ENCODE measurements at regions not wholly inside any gene's neighbourhood (a gene's known extent, or its start where the extent isn't known, plus 50 kb on each side); places are given as distances from the start of the nearest gene placed in this dataset.

DNA sequence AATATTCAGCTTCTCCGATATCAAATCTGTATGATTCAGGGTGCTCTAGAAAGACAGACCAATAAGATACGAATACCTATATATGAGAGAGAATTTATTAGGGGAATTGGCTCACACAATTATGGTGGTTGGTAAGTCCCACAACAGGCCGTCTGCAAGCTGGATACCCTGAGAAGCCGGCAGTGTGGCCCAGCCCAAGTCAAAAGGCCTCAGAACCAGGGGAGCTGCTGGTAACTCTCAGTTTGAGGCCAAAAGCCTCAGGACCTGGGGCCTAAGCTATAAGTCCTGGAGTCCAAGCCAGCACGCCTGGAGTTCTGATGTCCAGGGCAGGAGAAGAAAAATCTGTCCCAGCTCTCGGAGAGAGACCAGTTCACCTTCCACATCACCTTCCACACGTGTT is 318.7 kb downstream of the BRD1 start:
- H3K27me3 ChIP-seq: peaks cover 0 to 12% (median 0%) of the 10 kb centered on the region in 4 donors
- peaks cover 0 to 11% (median 0%) of the 10 kb centered on the region in 3 donors for H3K9me3 ChIP-seq
- no peaks in the 10 kb centered on the region for H3K36me3 ChIP-seq
- 78 to 87% methylated on average over 7 of the region's 7 CpGs for WGBS, 2 donors
- no peak overlapping the region for H3K27ac ChIP-seq
- H3K4me1 ChIP-seq: no peaks in the 10 kb centered on the region
- TF ChIP-seq, protein P1, sequence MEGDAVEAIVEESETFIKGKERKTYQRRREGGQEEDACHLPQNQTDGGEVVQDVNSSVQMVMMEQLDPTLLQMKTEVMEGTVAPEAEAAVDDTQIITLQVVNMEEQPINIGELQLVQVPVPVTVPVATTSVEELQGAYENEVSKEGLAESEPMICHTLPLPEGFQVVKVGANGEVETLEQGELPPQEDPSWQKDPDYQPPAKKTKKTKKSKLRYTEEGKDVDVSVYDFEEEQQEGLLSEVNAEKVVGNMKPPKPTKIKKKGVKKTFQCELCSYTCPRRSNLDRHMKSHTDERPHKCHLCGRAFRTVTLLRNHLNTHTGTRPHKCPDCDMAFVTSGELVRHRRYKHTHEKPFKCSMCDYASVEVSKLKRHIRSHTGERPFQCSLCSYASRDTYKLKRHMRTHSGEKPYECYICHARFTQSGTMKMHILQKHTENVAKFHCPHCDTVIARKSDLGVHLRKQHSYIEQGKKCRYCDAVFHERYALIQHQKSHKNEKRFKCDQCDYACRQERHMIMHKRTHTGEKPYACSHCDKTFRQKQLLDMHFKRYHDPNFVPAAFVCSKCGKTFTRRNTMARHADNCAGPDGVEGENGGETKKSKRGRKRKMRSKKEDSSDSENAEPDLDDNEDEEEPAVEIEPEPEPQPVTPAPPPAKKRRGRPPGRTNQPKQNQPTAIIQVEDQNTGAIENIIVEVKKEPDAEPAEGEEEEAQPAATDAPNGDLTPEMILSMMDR (IDR thresholded peaks at IDR 0.05): no peak
- no peak for TF ChIP-seq POLR2A (IDR thresholded peaks at IDR 0.05)
- no peak overlapping the region for H3K4me3 ChIP-seq
- DNase-seq: no peak
- intact Hi-C loops (cut with DNase I): no loop called here

DNA sequence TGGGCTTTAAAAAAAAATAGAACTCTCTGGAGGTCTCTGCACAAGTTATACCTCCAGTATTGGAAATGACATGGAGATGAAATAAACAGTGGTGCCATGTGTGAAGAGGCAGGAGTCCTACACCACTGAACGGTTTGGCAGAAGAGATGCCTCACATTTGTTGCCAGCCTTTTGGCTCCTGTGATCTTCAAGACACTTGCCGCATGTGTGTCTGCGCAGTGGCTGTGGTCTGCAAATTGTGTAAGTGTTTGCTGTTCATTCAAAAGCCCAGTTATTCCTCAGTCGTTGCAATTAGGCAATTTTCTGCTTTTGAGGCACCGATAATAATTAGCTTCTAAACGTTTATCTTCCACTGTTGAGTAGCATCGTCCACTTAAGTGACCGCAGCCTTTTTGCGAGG is 319.1 kb downstream of the BRD1 start:
- Histone ChIP-seq H3K27me3 (peaks cover 0 to 7% (median 0%) of the 10 kb centered on the region in 4 donors), H3K4me1 (no peaks in the 10 kb centered on the region), H3K27ac (no peak overlapping the region), H3K9me3 (peaks cover 0 to 11% (median 0%) of the 10 kb centered on the region in 3 donors), H3K36me3 (no peaks in the 10 kb centered on the region), H3K4me3 (no peak overlapping the region)
- DNase-seq: no peak
- TF ChIP-seq, protein P1 (IDR thresholded peaks at IDR 0.05): no peak
- no peak for TF ChIP-seq POLR2A (IDR thresholded peaks at IDR 0.05)
- 90 to 94% methylated on average over 9 of the region's 9 CpGs for WGBS, 2 donors
- intact Hi-C loops (cut with DNase I): no loop called here

DNA sequence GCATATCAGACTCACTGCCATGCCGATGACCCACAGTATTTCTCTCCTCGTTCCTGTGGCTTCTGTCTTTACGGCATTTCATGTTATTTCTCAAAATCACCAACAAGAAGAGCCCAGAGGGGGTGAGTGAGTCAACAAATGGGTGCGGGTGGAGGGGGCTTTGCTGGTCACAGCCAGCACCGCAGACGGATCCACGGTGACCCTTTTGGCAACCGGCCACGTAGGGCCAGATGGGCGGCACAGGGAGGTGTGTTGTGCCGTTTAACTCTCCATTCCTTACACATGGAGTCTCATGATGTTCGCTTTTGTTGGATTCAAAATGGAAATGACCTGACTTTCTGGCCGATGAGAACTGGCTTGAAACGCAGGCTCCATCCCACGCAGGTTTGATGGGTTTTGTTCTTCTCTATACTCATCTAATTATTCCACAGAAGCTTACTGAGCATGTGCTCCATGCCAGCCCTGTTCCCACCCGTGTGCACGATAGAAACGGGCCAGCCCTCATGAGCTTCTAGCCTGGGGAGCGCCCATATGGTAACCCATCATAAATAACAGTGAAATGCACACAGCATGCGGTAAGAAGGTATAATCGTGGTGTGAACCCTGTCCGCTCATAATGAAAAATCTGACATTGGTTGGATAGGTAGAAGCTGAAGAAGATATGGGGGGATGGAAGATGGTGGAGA is 319.9 kb downstream of the BRD1 start:
- Histone ChIP-seq H3K4me1 (no peaks in the 10 kb centered on the region), H3K36me3 (no peaks in the 10 kb centered on the region), H3K27ac (no peak overlapping the region), H3K9me3 (peaks cover 0 to 11% (median 0%) of the 10 kb centered on the region in 3 donors), H3K27me3 (peaks cover 0 to under 1% (median 0%) of the 10 kb centered on the region in 4 donors), H3K4me3 (no peak overlapping the region)
- intact Hi-C loops (cut with DNase I): no loop called here
- DNase-seq: no peak
- WGBS, 2 donors: 87 to 93% methylated on average over 21 of the region's 22 CpGs
- TF ChIP-seq, protein P1 (IDR thresholded peaks at IDR 0.05): no peak
- TF ChIP-seq POLR2A (IDR thresholded peaks at IDR 0.05): no peak

DNA sequence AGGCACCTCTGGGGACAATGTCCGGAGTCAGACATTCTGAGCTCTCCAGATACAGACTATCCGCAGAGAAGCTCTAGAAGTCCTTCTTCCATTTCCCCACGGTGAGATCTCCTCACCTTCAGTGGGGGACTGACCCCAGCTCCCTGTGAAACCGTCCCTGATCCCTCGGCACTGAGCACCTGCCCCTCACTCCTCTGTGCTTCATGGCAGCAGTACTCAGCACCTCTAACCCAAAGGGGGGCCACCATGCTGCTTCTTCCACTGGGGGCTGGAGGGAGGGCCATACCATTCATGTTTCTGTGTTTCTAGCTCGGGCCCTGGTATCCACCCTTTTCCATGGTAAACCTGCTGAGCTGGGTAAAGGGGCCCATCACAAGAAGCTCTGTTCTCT is 321.7 kb downstream of the BRD1 start:
- TF ChIP-seq POLR2A (IDR thresholded peaks at IDR 0.05): no peak
- TF ChIP-seq, protein P1 (IDR thresholded peaks at IDR 0.05): no peak
- no peaks in the 10 kb centered on the region for H3K27me3 ChIP-seq
- no peaks in the 10 kb centered on the region for H3K4me1 ChIP-seq
- WGBS, 2 donors: 64 to 71% methylated on average over 4 of the region's 6 CpGs
- no peak for DNase-seq
- no peaks in the 10 kb centered on the region for H3K36me3 ChIP-seq
- peaks cover 0 to 7% (median 0%) of the 10 kb centered on the region in 3 donors for H3K9me3 ChIP-seq
- no peak overlapping the region for H3K4me3 ChIP-seq
- intact Hi-C loops (cut with DNase I): no loop called here
- H3K27ac ChIP-seq: no peak overlapping the region

DNA sequence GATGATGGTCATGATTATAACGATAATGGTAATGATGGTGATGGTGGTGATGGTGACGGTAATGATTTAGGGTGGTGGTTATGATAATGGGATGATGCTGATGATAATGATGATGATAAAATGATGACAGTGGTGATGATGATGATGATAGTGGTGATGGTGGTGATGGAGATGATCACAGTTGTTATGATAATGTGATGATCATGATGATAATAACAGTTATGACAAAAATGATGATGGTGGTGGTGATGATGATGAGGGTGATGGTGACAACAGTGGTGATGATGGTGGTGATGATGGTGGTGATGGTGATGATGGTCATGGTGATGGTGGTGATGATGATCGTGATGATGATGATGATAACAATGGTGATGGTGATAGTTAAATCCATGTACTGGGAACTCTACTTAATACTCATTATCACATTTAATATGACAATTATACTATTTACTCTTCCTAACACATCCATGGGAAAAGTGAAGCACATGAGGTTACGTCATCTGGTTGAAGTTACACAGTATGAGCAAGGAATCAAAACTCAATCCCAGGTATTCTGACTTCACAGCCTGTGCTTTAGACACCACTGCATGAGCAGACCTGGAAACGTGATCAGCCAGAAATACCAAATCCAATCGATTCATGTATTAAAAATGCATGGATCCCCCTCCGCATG is 322.2 kb downstream of the BRD1 start:
- DNase-seq: no peak
- Histone ChIP-seq H3K27me3 (no peaks in the 10 kb centered on the region), H3K9me3 (peaks cover 0 to 2% (median 0%) of the 10 kb centered on the region in 3 donors), H3K4me3 (no peak overlapping the region), H3K27ac (no peak overlapping the region), H3K4me1 (no peaks in the 10 kb centered on the region), H3K36me3 (no peaks in the 10 kb centered on the region)
- intact Hi-C loops (cut with DNase I): no loop called here
- no peak for TF ChIP-seq POLR2A (IDR thresholded peaks at IDR 0.05)
- WGBS, 2 donors: 88 to 89% methylated on average over 7 of the region's 7 CpGs

All from esophagus squamous epithelium (tissue), 5 donors.